Ascending aorta (tissue), 2 donors: ENCODE measurements at regions not wholly inside any gene's neighbourhood (a gene's known extent, or its start where the extent isn't known, plus 50 kb on each side); places are given as distances from the start of the nearest gene placed in this dataset.
A peak's percentile ranks its signal among the peaks of the same experiment; 100 is the strongest.
"Not testable (repeated sequence)": the region's sequence is repeated elsewhere in the genome, so short reads cannot be mapped to it uniquely, and the experiment has no call there.

Experiments used
- DNase-seq, 2 donors: peaks; one replicate each; pipeline ENCODE4 v3.0.0-alpha.2; 2019; ENCODE audit warnings: low spot score in 2 of 2
- H3K27ac ChIP-seq, 2 donors: fragments of 200-600 bp; sonication (generic); one replicate each; pipeline ENCODE4 v1.5.1; 2016 to 2017; ENCODE audit warnings: mild to moderate bottlenecking in 1 of 2
- H3K27me3 ChIP-seq: fragments of 200-600 bp; sonication (generic); one replicate; pipeline ENCODE4 v1.5.1; 2017
- H3K36me3 ChIP-seq, 2 donors: fragments of 200-600 bp; sonication (generic); one replicate each; pipeline ENCODE4 v1.5.1; 2016
- H3K4me1 ChIP-seq, 2 donors: fragments of 200-600 bp; sonication (generic); one replicate each; pipeline ENCODE4 v1.5.1; 2016 to 2017; ENCODE audit warnings: mild to moderate bottlenecking in 1 of 2
- H3K4me3 ChIP-seq, 2 donors: fragments of 200-600 bp; sonication (generic); one replicate each; pipeline ENCODE4 v1.5.1; 2016 to 2017; ENCODE audit warnings: mild to moderate bottlenecking in 1 of 2
- H3K9me3 ChIP-seq, 2 donors: fragments of 200-600 bp; sonication (generic); one replicate each; pipeline ENCODE4 v1.5.1; 2016
- intact Hi-C: fragments of 100-400 bp; cut with DNase I; formaldehyde crosslinking; loops from one replicate; pipeline ENCODE4 v1.15.1; 2023
- TF ChIP-seq, protein P1 (sequence below), 3 experiments: fragments of 200-600 bp in 2 of 3; fragments of 450-650 bp in 1 of 3; sonication (generic) in 2 of 3; IDR thresholded peaks; one replicate each; pipeline ENCODE4 v1.5.1; 2016 to 2019; ENCODE audit warnings: antibody characterized with exemption in 3 of 3, mild to moderate bottlenecking in 1 of 3, moderate library complexity in 1 of 3

DNA sequence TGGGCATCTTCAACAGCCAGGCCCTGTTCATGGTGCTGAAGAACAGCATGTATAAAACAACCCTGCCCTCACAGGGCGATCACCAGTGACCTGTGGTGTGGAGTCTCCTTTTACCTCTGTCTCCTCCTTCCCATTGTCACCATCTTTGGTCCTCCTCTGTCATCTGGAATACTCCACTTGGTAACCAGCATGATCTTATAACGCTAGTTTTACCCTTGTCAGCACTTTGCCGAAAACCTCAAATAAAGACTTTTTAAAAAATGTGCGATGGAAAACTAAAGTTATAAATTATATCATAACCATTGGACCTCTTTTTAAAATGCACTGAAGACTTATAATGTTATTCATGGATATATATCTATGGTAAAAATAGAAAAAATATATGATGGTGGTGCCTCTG is 945.2 kb upstream of the DEFB115 start:
- H3K4me1 ChIP-seq, H3K4me3 ChIP-seq, DNase-seq, H3K27ac ChIP-seq, H3K36me3 ChIP-seq, H3K9me3 ChIP-seq, intact Hi-C loops, H3K27me3 ChIP-seq: not testable (repeated sequence)

GRCh38 chr20:30313660-30314059 is 943.8 kb upstream of the DEFB115 start:
- DNase-seq, H3K27me3 ChIP-seq, H3K36me3 ChIP-seq, H3K4me3 ChIP-seq, H3K9me3 ChIP-seq, H3K27ac ChIP-seq, H3K4me1 ChIP-seq, intact Hi-C loops: not testable (repeated sequence)

DNA sequence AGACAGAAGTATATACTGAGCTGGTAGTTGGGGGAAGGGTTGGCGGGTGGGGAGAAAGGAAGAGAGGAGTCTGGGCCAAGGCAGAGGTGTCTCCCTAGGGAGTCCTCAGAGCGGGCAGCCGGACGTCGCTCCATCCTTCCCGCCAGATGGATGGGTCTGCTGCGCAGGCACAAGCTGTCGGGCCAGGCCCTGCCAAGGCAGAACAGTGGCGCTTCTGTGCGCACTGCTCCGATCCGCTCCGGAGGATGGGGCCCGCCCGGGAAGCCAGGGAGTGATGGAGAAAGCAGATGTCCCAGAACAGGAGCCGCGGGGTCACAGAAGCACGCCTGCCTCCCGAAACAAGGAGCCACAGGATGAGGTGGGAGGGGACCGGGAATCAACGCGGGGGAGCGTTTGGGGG is 941.4 kb upstream of the DEFB115 start:
- H3K27me3 ChIP-seq, DNase-seq, H3K36me3 ChIP-seq, intact Hi-C loops, H3K4me1 ChIP-seq, H3K27ac ChIP-seq, H3K9me3 ChIP-seq: not testable (repeated sequence)
- H3K4me3 ChIP-seq: peak overlapping the region in 1 of 2 donors; percentile 52

DNA sequence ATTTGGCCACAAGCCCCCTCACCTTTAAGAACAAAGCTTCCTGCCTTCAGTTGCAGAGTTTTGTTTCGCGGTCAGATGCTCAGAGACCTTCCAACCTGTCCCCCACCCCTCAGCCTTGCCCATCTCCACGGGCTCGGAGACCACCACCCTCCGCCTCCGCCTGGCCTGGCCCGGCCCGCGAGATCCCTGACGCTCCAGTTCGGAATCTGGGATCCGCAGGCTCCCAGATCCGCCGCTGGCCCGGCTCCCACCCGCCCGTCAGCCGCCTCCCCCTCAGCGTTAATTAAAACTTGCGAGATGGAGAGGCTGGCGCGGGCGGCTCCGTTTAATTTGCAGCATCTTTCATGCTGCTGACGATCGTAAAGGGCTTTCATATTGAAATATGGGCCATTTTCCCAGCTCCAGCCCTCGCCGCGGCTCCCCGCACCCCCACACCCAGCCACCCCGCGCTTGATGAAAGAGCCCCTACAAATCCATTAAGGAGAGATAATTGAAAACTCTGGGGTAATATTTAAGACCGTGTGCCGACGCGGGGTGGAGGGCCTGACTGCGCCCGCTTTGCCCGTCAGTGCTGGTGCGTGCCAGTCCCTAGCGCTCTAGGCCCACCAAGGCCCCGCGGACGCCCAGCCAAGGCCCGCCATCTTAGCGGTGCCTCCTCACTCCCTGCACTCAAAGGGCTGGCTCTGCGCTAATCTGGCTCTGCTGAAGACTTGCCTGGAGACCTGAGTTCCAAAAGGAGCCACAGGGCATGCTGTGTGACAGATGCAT is 940.7 kb upstream of the DEFB115 start:
- H3K36me3 ChIP-seq, H3K27ac ChIP-seq, H3K4me1 ChIP-seq, intact Hi-C loops, DNase-seq, H3K9me3 ChIP-seq, H3K27me3 ChIP-seq: not testable (repeated sequence)
- peak overlapping the region in 1 of 2 donors; percentile 52 for H3K4me3 ChIP-seq

DNA sequence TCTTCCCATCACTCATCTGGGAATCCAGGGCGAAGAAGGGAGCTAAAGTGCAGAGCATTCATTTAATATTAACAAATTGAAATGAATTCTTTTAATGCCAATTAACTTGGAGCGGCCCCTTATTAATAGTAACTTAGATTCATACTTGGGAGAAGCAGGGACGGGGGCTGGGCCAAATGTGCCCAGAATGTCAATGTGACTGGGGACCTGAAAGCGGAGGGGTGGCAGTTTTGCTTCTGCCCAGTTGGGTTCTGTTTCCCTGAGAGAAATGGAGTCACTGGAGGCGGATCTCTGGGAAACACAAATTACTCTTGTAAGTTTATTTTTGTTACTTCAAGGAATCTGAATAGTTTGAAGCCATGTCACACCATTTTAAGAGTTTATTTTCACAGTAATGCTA is 923.7 kb upstream of the DEFB115 start:
- H3K36me3 ChIP-seq, H3K27me3 ChIP-seq, H3K4me1 ChIP-seq, intact Hi-C loops, H3K9me3 ChIP-seq: not testable (repeated sequence)
- H3K4me3 ChIP-seq: peak overlapping the region in 1 of 2 donors; percentile 29
- peak overlapping the region; percentile 83 to 93 for H3K27ac ChIP-seq
- peak in 1 of 2 donors; percentile 87 for DNase-seq

DNA sequence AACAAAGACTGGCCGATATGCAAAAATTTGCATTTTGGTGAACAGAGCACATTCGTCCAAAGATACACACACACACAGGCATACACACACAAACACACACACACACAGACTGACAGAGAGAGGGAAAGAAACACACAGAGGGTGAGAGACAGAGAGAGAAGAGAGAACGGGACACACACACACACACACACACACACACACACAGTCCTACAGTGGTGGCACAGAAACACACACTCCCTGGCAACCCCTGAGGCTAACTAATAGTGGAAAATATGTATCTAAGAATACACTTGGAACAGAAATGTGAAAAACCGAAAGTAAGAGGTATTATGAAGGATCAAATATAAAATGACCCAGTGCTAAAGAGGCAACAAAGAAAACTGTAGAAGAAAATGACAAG is 919.9 kb upstream of the DEFB115 start:
- H3K9me3 ChIP-seq, H3K4me1 ChIP-seq, intact Hi-C loops, H3K36me3 ChIP-seq, H3K4me3 ChIP-seq, H3K27me3 ChIP-seq: not testable (repeated sequence)
- peak in 1 of 2 donors; percentile 87 for DNase-seq
- peak overlapping the region; percentile 63 to 65 for H3K27ac ChIP-seq

- intact Hi-C loops, H3K36me3 ChIP-seq, H3K4me3 ChIP-seq, H3K27me3 ChIP-seq, H3K9me3 ChIP-seq, DNase-seq, H3K27ac ChIP-seq, H3K4me1 ChIP-seq: not testable (repeated sequence)
- TF ChIP-seq, protein P1, sequence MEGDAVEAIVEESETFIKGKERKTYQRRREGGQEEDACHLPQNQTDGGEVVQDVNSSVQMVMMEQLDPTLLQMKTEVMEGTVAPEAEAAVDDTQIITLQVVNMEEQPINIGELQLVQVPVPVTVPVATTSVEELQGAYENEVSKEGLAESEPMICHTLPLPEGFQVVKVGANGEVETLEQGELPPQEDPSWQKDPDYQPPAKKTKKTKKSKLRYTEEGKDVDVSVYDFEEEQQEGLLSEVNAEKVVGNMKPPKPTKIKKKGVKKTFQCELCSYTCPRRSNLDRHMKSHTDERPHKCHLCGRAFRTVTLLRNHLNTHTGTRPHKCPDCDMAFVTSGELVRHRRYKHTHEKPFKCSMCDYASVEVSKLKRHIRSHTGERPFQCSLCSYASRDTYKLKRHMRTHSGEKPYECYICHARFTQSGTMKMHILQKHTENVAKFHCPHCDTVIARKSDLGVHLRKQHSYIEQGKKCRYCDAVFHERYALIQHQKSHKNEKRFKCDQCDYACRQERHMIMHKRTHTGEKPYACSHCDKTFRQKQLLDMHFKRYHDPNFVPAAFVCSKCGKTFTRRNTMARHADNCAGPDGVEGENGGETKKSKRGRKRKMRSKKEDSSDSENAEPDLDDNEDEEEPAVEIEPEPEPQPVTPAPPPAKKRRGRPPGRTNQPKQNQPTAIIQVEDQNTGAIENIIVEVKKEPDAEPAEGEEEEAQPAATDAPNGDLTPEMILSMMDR (IDR thresholded peaks at IDR 0.05): peak in 2 of 3 experiments; percentile 9 to 37
Measured at GRCh38 chr20:30348932-30349331, 908.5 kb upstream of the DEFB115 start.

GRCh38 chr20:30356854-30357467 is 900.5 kb upstream of the DEFB115 start:
- H3K4me3 ChIP-seq, H3K4me1 ChIP-seq, H3K36me3 ChIP-seq, DNase-seq, H3K9me3 ChIP-seq, H3K27me3 ChIP-seq, H3K27ac ChIP-seq: not testable (repeated sequence)
- intact Hi-C loops: loop anchor here (10.0 kb wide), 1 partner anchor 72 kb away; no protein-coding TSS in a partner anchor
- TF ChIP-seq, protein P1 (IDR thresholded peaks at IDR 0.05): peak in 2 of 3 experiments; percentile 63 to 67

DNA sequence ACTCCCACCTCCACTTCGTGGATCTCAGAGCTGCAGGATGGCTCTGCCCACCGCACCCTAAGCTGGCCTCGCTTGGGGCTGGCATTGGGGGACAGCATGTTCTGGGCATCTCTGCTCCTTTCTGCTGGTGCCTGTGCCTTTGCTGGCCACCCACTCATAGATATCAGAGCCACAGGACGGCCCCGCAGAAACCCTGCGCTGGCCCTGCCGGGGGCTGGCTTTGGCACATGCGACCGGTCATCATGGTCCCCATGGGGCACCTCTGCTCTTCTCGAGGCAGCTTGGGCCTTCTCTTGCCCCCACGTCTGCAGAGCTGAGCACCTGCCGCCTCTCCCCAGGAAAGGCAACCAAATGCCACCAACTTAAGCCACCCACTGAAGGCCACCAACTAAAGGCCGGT is 895.7 kb upstream of the DEFB115 start:
- H3K4me1 ChIP-seq, H3K27me3 ChIP-seq, intact Hi-C loops, H3K27ac ChIP-seq, DNase-seq, H3K36me3 ChIP-seq, H3K9me3 ChIP-seq, H3K4me3 ChIP-seq: not testable (repeated sequence)

GRCh38 chr20:30376430-30376766 is 881.1 kb upstream of the DEFB115 start:
- H3K27me3 ChIP-seq, H3K9me3 ChIP-seq, intact Hi-C loops, DNase-seq, H3K36me3 ChIP-seq, H3K4me1 ChIP-seq: not testable (repeated sequence)
- peak overlapping the region in 1 of 2 donors; percentile 69 for H3K27ac ChIP-seq
- H3K4me3 ChIP-seq: peak overlapping the region; percentile 54 to 86
